IPS-11a (cell line): ENCODE measurements at regions not wholly inside any gene's neighbourhood (a gene's known extent, or its start where the extent isn't known, plus 50 kb on each side); places are given as distances from the start of the nearest gene placed in this dataset.
"Not testable (repeated sequence)": the region's sequence is repeated elsewhere in the genome, so short reads cannot be mapped to it uniquely, and the experiment has no call there.

Experiments used
- H3K4me3 ChIP-seq: one replicate; pipeline ENCODE4 v1.5.1; 2013; ENCODE audit warnings: low read depth, low read length, control low read depth

GRCh38 chr4:147139455-147140198, 194.0 kb upstream of the TTC29 start:
- H3K4me3 ChIP-seq: no peak overlapping the region

DNA sequence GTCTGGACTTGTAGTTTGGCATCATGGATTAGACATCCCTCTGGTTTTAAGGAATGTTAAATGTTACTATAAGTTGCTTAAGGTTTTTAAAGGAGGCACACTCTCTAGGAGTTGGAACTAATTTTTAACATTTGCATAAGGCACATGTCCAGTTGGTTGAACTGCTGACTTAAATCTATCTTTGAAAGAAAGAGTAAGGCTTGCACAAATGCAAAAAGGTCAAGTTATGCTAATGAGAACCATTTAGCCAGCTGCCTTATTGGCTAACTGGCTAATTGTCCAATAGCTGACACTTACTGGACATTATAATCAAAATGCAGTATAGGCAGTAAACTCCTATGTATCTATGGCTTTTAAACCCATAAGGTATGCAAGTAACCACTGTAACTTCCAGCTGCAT, 206.1 kb upstream of the TTC29 start:
- H3K4me3 ChIP-seq: no peak overlapping the region

GRCh38 chr4:147157860-147158701, 212.4 kb upstream of the TTC29 start:
- peak overlapping the region; percentile 24 for H3K4me3 ChIP-seq

- H3K4me3 ChIP-seq: no peak overlapping the region
Measured at GRCh38 chr4:147160908-147161513, 215.3 kb upstream of the TTC29 start.

DNA sequence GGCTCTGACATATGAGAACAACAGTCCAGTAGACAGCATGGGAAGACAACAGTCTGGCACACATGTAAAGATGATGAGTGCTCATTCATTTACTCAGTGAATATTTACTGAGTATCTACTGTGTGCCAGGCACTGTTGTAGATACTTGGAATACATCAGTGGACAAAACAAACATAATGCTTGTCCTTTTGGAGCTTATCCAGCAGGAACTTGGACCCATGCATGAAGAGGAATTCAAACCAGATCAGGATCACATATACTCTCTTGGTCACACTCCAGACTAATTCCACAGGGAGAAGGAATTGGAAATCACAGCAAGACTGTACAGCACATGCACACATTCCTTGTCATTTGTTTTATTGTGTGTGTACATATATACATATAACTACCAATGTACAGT, 217.6 kb upstream of the TTC29 start:
- H3K4me3 ChIP-seq: no peak overlapping the region

GRCh38 chr4:147168200-147168599, 222.5 kb upstream of the TTC29 start:
- not testable (repeated sequence) for H3K4me3 ChIP-seq

DNA sequence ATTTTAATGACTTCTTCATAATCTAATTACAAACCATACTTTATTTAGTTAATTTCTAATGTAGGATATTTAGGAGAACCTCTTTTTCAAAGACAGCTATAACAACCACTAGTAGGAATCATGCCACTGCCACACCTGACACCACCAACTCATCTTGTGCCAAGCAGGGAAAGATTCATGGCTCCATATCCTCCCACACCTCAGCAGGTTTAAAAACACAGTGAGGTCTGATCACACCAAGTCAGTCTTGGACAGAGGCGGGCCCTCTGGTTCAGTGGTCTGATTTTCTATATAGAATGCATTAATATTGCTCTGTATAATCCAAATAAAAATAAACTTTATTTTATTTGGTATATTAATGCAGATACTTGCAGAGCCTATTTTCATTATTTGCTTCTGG, 227.7 kb upstream of the TTC29 start:
- no peak overlapping the region for H3K4me3 ChIP-seq

GRCh38 chr4:147173797-147174432, 228.3 kb upstream of the TTC29 start:
- H3K4me3 ChIP-seq: no peak overlapping the region

DNA sequence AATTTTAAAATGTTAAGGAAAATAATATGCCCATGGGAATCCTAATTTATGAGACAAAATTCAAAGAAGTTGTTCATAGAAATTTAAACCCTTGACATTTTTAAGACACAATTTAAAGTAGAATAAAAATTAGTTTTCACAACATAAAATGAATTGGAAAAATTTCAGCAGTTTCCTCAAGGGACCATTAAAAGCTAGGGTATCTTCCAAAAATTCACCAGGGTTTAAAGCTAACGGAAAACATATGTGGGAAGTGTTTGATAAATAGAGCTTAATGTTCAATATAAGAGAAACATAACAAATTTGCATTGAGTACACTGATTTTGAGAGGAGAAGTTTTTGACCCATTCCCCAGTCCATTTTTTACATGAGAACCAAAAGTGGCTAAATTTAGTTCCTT, 228.9 kb upstream of the TTC29 start:
- H3K4me3 ChIP-seq: no peak overlapping the region

DNA sequence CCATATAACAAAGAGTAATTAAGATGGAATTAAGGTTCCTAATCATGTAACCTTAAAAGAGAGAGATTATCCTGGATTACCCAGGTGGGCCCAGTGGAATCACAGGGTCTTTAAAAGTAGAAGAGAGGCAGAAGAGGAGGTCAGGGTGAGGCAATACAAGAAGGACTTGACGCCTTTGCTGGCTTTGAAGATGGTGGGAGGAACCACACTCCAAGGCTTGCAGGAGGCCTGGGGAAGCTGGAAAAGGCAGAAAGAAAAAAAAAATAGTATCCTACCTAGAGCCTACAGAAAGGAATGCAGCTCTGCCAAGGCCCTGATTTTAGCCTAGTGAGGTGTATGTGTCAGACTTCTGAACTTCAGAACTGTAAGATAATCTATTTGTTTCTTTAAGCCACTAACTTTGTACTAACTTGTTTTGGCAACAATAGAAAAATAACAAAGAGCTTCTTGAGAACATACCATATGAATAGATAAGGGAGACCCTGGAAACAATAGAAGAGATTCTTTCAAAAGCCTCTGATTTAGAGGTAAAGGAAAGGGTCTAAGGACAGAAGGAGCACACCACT, 229.9 kb upstream of the TTC29 start:
- no peak overlapping the region for H3K4me3 ChIP-seq

GRCh38 chr4:147182041-147182440, 236.4 kb upstream of the TTC29 start:
- no peak overlapping the region for H3K4me3 ChIP-seq

- H3K4me3 ChIP-seq: no peak overlapping the region
Measured at GRCh38 chr4:147192679-147193078, 247.0 kb upstream of the TTC29 start.

GRCh38 chr4:147194114-147194513, 248.4 kb upstream of the TTC29 start:
- H3K4me3 ChIP-seq: no peak overlapping the region

DNA sequence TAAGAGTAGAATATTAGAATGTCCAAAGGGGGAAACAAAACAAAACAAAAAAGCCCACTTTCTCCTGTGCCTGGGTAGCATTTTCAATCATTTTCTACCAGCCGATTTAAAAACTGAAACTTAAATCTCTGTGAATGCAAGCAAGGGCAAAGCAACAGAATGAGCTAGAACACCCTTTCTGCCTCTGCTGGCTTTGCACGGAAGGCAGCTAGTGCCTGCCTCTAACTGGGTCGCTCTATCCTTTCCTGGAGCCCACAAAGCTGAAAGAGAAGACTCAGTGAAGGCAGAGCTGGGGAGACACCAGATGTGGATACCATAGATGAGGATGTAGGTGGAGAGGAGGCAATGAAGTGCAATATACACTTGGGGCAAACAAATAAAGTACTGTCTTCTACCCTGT, 248.9 kb upstream of the TTC29 start:
- H3K4me3 ChIP-seq: no peak overlapping the region

- no peak overlapping the region for H3K4me3 ChIP-seq
Measured at GRCh38 chr4:147195386-147195785, 249.7 kb upstream of the TTC29 start.

- H3K4me3 ChIP-seq: no peak overlapping the region
Measured at GRCh38 chr4:147198411-147199051, 252.9 kb upstream of the TTC29 start.

DNA sequence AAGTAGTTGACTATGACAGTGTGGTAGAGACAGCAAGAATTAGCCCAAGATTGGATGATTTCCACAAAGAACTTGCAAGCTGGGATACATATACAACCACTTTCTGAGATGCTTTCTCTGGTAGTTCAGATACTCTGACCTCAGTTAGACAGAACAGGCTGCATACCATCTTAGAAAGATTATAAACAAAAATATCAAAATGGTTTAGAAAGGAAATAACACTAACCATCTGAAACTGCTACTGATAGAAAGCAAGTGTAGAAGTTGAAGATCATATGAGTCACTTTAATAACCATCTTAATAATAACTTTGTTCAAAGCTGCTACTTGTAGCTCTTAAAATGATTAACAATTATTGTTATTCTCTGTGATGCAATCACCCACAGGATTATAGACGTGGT, 255.4 kb upstream of the TTC29 start:
- H3K4me3 ChIP-seq: no peak overlapping the region

DNA sequence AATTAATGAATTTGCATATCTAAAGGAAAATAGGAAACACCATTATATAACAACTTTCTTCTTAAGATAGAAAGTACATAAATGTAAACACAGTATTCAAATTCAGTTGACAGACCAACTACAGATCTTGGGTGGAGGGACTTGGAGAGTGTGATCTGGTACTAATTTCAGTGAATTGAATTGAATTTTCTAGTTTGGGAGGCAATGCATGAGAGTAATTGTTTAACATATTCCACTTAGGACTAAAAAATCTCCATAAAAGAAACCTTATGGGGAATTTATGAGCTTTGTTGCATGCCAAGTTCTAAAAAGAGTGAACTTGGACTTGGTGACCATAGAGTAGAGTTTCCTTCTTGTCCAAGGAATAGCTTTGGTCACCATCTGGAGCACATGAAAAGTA, 261.1 kb upstream of the TTC29 start:
- H3K4me3 ChIP-seq: no peak overlapping the region

- no peak overlapping the region for H3K4me3 ChIP-seq
Measured at GRCh38 chr4:147207911-147208310, 262.2 kb upstream of the TTC29 start.

GRCh38 chr4:147217655-147218054, 263.2 kb upstream of the EDNRA start:
- no peak overlapping the region for H3K4me3 ChIP-seq

DNA sequence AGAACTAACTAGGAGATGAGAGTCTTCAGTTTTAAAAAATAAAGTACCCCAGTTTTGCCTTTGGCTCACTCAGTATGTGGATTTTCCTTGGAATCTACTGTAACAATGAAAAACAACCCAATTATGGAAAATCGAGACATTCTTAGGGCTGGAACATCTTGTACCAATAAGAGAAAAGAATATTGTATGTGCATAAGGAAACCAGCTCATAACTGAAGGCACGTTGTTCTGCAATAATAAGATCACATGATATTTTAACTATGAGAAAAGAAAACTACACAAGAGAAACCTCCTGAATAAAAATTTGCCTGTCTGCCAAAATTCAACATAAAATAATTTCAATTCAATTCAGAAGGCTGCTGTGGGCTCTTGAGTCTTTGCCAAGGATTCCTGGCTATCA, 261.8 kb upstream of the EDNRA start:
- no peak overlapping the region for H3K4me3 ChIP-seq
